Stimulated activated CD8-positive, alpha-beta memory T cell treated with anti-CD3 and anti-CD28 coated beads, Interleukin-15, amount 100 ng/mL, for 4 hours (primary cell): ENCODE measurements at regions not wholly inside any gene's neighbourhood (a gene's known extent, or its start where the extent isn't known, plus 50 kb on each side); places are given as distances from the start of the nearest gene placed in this dataset.
A peak's percentile ranks its signal among the peaks of the same experiment; 100 is the strongest.

Source experiments
- DNase-seq, 2 donors: peaks; one replicate each; pipeline ENCODE4 v3.0.0-alpha.2; 2020; ENCODE audit warnings: low read depth in 2 of 2

GRCh38 chr1:84090447-84091245 lies 53.4 kb upstream of the PRKACB start:
- no peak for DNase-seq

DNA sequence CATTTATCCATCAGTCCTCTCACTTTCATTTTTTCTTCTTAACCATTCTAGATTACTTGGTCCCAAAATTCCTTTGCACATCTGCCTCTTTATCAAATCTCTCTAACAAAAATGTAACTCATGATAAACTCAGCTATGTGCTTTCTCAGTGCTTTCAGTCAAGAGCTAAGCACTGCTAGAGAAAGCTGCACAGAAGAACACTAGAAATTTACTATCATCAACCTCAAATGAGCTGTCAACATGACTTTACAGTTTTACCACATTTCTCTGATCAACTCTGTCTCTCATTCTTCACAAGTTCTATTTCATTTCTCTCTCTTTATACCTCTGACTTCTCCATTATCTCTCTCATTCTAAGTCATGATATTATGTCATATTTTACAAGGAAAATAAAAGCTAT lies 54.2 kb upstream of the PRKACB start:
- DNase-seq = no peak

DNA sequence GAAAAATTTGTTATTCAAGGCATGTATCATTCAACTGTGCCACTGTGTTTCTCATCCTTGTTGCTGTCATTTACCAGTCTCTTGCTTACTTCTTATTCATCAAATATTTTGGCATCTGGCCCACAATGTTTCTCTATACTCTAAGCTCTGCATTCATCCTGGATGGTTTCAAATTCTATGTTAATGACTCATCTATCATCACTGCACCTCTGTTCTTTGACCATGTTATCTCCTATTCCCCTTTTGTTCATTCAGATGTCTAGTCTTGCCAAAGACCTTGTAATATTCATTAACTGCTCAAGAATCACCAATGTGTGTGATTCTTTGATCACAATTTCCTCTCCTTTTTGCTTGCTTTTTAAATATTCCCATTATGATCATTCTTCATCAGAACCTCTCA lies 54.6 kb upstream of the PRKACB start:
- DNase-seq = no peak

GRCh38 chr1:84086616-84087015 lies 57.5 kb upstream of the PRKACB start:
- DNase-seq = no peak

- DNase-seq = no peak
Measured at GRCh38 chr1:84086189-84086588, 57.9 kb upstream of the PRKACB start.

GRCh38 chr1:84083307-84083706 lies 60.8 kb upstream of the PRKACB start:
- no peak for DNase-seq

DNA sequence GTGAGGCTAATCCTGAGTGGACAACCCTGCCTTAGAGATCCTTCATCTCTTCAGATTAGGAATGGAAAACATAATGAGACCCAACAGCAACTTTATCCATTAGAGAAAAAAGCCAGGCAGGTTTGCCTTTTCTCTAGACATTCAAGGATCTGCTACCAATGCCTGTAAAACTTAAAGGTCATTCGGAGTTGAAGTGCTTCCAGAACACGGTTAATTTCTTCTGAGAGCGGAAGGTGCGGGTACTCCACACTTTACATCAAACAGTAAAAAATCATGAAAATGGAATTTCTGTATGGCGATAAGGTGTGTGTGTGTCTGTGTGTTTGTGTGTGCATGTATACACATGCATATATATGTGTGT lies 65.2 kb upstream of the PRKACB start:
- no peak for DNase-seq

GRCh38 chr1:84078108-84078841 lies 65.8 kb upstream of the PRKACB start:
- DNase-seq = no peak

- peak; percentile 51 to 71 for DNase-seq
Measured at GRCh38 chr1:84077476-84078107, 66.5 kb upstream of the PRKACB start.

DNA sequence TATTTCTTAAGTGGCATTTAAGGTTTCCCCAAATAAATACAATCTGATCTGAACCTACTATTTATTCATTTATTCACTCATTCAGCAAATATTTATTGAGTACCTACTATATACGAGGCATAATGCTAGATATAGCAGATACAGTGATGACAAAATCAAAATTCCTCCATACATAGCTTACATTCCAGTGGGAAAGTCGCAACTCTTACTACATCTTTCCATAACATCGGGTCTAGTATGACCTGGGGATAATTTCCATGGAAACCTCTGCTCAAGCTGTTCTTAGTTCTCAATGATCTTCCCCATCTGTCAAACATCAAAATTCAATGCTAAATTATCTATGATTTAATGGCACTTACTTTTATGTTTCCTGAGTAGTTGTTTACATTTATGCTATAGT lies 70.8 kb upstream of the PRKACB start:
- DNase-seq = no peak

- no peak for DNase-seq
Measured at GRCh38 chr1:84069236-84069845, 70.4 kb upstream of the TTLL7 start.

- no peak for DNase-seq
Measured at GRCh38 chr1:84062496-84062895, 63.6 kb upstream of the TTLL7 start.

DNA sequence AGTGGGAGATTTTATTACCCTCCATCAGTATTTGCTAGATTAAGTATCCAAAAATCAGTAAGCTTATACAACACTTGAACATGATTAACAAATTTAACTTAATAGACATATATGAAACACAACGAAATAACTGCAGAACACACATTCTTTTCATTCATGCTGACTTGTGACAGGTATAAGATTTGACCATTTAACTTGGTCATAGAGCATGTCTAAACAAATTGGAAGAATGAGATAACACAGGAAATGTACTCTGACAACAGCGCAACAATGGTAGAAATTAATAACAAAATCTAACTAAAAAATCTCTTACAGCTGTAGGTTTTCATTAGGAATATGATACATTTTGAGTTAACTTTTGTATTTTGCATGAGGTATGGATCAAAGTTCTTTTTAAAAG lies 62.4 kb upstream of the TTLL7 start:
- DNase-seq = no peak

DNA sequence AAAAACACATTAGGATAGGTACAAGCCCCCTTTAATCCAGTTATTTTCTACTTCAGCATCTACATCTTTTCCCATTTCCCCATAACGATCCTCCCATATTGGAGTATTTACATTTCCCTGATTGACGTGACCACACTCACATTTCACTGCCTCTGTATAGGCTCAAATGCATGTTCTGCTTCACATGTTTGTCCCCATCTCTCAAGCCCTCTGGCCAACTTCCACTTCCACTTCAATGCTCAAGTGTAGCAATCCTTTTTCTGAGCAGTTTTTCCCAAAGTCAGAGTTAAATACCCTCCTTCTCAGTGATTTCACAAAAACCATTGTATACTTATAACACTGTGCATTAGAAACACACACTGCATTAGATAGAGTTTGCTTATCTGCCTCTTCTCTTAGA lies 61.8 kb upstream of the TTLL7 start:
- DNase-seq = no peak

DNA sequence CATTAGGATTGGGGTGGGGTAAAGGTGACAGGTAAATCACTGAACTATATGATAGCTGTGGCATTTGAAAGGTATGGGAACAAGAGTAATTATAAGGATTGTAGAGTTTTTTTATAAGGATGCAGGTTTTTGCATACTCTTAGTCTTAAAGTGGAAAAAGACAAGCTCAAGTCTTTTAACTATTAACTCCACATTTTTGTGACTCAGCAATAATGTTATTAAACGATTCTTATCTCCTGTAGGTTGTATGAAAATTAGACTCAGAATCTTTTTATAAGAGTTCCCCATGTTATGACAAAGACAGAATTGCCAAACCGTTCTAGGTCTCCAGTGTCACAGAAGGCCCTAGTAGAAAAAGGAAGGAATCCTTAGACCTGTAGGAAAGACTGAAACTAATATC lies 49.9 kb upstream of the TTLL7 start:
- DNase-seq = no peak
